ENCODE measurements at regions not wholly inside any gene's neighbourhood (a gene's known extent, or its start where the extent isn't known, plus 50 kb on each side); places are given as distances from the start of the nearest gene placed in this dataset.

DNA sequence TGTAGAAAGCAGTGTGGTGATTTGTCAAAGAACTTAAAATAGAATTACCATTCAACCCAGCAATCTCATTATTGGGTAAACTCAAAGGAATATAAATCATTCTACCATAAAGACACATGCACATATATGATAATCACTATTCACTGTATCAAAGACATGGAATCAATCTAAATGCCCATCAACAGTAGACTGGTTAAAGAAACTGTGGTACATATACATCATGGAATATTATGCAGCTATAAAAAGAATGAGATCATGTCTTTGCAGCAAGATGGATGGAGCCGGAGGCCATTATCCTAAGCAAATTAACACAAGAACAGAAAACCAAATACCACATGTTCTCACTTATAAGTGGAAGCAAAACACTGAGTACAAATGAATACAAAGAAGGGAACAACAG lies 281.5 kb upstream of the MAGI2 start:
- Histone ChIP-seq H3K4me3 (no peak overlapping the region), H3K9me3 (peaks cover 0 to 48% (median 16%) of the 10 kb centered on the region in 11 donors), H3K27me3 (no peaks in the 10 kb centered on the region), H3K27ac (no peak overlapping the region), H3K36me3 (no peaks in the 10 kb centered on the region), H3K4me1 (no peaks in the 10 kb centered on the region)
- ATAC-seq (no peak), DNase-seq (no peak)
- TF ChIP-seq, protein P1, sequence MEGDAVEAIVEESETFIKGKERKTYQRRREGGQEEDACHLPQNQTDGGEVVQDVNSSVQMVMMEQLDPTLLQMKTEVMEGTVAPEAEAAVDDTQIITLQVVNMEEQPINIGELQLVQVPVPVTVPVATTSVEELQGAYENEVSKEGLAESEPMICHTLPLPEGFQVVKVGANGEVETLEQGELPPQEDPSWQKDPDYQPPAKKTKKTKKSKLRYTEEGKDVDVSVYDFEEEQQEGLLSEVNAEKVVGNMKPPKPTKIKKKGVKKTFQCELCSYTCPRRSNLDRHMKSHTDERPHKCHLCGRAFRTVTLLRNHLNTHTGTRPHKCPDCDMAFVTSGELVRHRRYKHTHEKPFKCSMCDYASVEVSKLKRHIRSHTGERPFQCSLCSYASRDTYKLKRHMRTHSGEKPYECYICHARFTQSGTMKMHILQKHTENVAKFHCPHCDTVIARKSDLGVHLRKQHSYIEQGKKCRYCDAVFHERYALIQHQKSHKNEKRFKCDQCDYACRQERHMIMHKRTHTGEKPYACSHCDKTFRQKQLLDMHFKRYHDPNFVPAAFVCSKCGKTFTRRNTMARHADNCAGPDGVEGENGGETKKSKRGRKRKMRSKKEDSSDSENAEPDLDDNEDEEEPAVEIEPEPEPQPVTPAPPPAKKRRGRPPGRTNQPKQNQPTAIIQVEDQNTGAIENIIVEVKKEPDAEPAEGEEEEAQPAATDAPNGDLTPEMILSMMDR (IDR thresholded peaks at IDR 0.05): no peak
- 93 to 98% methylated on average over 1 of the region's 1 CpG for WGBS, 2 donors
- intact Hi-C loops (cut with DNase I): no loop called here

DNA sequence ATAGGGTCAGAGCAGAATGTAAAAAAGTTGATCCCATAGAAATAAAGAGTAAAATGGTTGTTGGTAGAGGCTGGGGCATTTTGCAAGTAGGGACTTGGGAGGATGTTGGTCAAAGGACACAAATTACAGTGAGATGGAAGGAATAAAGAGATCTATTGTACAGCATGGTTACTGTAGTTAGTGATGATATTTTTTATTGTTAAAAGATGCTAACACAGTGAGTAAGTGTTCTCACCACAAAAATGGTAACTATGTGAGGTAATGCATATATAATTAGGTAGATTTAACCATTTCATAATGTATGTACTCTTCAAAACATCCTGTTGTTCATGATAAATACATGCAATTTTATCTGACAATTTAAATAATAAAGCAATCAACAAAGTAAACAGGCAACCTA lies 280.7 kb upstream of the MAGI2 start:
- no peaks in the 10 kb centered on the region for H3K36me3 ChIP-seq
- H3K27ac ChIP-seq: no peak overlapping the region
- no peak overlapping the region for H3K4me3 ChIP-seq
- H3K27me3 ChIP-seq: no peaks in the 10 kb centered on the region
- DNase-seq: no peak
- TF ChIP-seq, protein P1 (IDR thresholded peaks at IDR 0.05): no peak
- no peak for ATAC-seq
- intact Hi-C loops (cut with DNase I): no loop called here
- peaks cover 0 to 48% (median 16%) of the 10 kb centered on the region in 11 donors for H3K9me3 ChIP-seq
- no peaks in the 10 kb centered on the region for H3K4me1 ChIP-seq

DNA sequence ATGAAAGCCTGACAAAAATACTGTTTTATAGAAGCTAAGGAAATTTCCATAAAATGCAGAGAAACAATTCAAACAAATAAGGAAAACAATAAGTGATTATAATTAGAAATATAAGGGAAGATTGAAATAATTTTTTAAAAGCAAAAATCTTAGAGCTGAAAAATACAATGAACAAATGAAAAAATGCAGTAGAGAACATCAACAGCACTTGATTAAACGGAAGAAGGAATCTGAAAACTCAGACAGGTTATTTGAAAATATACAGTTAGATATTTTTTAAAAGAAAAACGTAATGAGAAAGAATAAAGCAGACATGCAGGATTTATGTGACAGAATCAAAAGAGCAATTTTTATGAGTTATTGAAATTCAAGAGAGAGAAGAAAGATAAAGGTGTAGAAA lies 279.1 kb upstream of the MAGI2 start:
- H3K27me3 ChIP-seq: no peaks in the 10 kb centered on the region
- H3K4me3 ChIP-seq: no peak overlapping the region
- H3K9me3 ChIP-seq: peaks cover 0 to 48% (median 16%) of the 10 kb centered on the region in 11 donors
- H3K4me1 ChIP-seq: no peaks in the 10 kb centered on the region
- H3K27ac ChIP-seq: no peak overlapping the region
- intact Hi-C loops (cut with DNase I): no loop called here
- WGBS, 2 donors: 64 to 75% methylated on average over 2 of the region's 2 CpGs
- ATAC-seq: no peak
- TF ChIP-seq, protein P1 (IDR thresholded peaks at IDR 0.05): no peak
- no peaks in the 10 kb centered on the region for H3K36me3 ChIP-seq
- no peak for DNase-seq

DNA sequence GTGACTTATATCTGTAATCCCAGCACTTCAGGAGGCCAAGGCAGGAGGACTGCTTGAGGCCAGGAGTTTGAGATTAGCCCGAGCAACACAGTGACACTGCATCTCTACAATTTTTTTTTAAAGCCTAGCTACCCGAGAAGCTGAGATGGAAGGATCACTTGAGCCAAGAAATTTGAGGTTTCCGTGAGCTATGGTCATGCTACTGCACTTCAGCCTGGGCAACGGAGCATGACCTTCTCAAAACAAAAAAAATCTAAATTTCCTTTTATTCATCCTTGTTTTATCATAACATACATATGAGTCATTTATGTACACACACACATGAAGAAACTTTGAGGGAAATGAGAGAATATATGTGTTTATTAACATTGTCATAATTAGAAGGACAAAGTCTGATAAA lies 277.5 kb upstream of the MAGI2 start:
- intact Hi-C loops (cut with DNase I): no loop called here
- 88 to 96% methylated on average over 4 of the region's 4 CpGs for WGBS, 2 donors

More for the DNA sequence above, 277.5 kb upstream of the MAGI2 start:
- Histone ChIP-seq H3K4me1 (no peaks in the 10 kb centered on the region), H3K36me3 (no peaks in the 10 kb centered on the region), H3K27ac (no peak overlapping the region), H3K27me3 (no peaks in the 10 kb centered on the region), H3K9me3 (peaks cover 0 to 48% (median 16%) of the 10 kb centered on the region in 11 donors), H3K4me3 (no peak overlapping the region)
- ATAC-seq (no peak), DNase-seq (no peak)
- TF ChIP-seq, protein P1 (IDR thresholded peaks at IDR 0.05): no peak
